ENCODE measurements at regions not wholly inside any gene's neighbourhood (a gene's known extent, or its start where the extent isn't known, plus 50 kb on each side); places are given as distances from the start of the nearest gene placed in this dataset.

DNA sequence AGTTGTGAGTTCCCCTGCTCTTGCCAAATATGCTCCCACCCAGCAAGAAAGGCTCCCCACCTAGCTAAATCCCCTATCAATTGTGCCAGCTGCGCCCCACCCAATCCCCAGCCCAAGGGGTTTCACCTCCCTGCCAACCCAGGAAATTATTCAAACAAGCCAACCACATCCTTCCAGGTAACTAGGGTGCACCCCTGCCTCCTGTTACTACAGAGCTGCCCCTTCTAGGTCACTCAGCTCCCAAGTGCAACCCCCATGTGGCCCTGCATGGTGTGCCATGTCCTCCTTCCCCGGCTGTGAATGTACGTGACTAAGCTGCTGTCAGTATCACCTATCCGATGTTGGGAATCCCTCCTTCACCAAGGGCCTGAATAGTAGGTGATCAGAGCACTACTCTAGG is 91.2 kb upstream of the LDAH start:
- DNase-seq (ENCODE audit: low read depth in 2 of 2) = no peak

DNA sequence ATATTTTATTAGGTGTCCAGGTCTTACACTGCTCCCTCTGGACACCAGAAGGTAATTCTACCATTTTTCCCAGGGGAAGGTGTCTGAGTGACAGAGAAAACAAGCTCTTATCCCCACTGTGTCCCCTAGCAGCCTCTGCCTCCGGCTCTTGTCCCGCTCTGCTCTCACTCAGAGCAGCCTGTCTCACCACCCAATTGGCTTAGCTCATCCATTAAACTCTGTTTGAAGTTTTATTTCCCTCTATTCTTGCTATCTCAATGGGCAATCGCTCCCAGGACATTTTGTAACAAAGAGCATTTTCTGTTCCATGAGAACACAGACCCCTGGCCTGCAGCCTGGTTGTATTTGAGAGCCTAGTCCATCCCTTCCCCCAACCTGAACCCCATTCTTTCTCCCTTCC is 90.6 kb upstream of the LDAH start:
- no peak for DNase-seq (ENCODE audit: low read depth in 2 of 2)

DNA sequence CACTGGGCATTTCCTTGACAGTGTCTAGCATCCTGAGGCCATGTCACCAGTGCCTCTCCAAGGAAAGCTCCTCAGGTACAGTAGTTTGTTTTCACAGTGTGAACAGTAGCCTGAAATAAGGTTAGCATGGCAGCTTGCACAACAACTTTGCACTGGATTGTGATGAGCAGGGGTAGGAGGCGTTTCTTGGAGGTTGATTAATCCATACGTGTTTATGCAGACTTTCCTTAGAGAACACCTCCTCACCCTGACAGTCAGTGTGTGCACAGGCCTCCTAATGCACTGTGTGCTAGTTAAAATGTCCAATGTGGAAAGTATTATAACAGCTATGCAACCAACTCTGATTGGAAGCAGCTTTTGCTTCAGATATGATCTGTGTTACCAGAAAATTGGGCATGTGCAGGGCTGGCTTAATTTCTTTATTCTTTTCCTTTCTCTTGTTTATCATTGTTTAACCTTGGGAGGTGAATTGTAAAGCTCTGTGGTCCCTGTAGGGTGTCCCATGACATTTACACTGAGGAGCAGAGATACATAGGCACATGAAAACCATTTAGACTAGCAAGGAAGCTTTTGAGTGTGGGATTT is 77.2 kb upstream of the LDAH start:
- DNase-seq (ENCODE audit: low read depth in 2 of 2) = no peak

DNA sequence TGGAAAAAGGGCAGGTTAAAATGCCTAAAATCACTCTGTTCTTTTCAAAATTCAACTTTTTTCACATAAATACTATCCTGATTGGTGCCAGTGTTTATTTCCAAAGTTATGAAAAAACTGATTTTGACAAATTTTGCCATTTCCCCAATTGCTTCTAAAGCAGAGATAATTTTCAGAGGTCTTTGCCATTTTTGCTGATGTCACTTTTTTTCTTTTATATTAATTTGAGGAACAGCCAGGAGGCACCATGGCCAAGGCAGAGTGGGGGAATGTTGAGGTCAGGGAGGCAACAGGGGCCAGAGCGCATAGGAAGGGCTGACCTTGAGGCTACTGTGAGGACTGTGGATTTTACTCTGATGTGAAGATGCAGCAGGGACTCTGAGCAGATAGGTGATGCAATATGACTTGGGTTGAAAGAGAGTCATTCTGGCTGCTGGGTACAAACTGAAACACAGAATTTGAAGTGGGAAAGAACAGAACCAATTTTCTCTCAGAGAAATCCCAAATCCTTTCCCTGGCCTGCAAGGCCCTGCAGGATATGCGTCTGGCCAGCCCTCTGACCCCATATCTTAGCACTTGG is 75.1 kb upstream of the LDAH start:
- no peak for DNase-seq (ENCODE audit: low read depth in 2 of 2)

DNA sequence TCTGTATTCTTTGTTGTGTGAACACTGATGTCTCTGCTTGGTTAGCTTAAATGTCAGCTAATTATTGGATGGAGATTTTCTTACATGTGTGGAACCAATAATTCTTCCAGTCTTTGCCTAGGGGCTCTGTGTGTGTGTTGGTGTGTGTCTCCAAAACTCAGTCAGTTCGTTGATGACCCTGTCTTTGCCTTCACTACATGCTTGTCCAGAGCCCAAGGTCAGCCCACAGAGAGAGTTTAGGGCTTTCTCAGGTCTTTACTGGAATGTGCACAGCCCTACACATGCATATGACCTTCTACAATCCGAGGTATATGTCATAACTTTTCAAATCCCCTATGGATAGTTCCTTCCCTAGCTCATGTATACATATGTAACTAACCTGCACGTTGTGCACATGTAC is 74.1 kb upstream of the LDAH start:
- no peak for DNase-seq (ENCODE audit: low read depth in 2 of 2)

DNA sequence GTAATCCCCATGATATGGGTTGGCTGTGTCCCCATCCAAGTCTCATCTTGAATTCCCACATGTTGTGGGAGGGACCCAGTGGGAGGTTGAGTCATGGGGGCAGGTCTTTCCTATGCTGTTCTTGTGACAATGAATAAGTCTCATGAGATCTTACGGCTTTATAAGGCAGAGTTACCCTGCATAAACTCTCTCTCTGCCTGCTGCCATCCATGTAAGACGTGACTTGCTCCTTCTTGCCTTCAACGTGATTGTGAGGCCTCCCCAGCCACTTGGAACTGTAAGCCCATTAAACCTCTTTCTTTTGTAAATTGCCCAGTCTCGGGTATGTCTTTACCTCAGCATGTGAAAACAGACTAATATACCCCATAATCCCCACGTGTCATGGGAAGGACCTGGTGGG is 61.9 kb upstream of the LDAH start:
- DNase-seq (ENCODE audit: low read depth in 2 of 2) = no peak

DNA sequence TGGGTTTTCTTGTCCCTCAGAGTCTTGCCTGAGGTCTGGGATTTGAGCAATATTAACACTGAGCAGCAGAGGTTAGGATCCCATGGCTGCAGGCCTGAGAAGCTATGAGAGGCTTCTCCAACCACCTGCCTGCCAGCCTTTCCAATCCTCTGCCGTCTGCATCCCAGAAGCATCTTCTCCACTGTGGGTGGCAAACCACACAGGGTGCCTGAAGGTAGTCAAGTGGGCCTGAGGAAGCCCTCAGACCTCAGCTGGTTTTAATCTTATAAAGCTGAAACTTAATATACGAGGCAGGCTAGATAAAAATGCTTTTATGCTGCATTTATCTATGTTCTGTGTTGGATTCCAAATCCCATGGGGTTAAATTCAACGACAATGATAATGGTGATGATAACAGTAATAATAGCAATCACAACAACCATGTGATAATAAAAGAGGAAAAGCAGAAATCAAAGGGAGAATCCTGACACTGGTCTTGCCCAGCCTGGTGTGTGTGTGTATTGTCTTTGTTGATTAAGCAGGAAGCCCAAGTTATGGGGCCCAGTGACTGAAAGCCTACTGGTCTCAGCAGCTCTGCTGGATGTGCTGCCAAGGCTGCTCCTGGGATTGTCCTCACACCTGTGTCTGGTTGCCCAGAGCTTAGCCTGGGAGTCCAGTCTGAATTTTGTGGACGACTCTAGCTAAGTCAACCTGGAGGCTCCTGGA is 59.7 kb upstream of the LDAH start:
- no peak for DNase-seq (ENCODE audit: low read depth in 2 of 2)

DNA sequence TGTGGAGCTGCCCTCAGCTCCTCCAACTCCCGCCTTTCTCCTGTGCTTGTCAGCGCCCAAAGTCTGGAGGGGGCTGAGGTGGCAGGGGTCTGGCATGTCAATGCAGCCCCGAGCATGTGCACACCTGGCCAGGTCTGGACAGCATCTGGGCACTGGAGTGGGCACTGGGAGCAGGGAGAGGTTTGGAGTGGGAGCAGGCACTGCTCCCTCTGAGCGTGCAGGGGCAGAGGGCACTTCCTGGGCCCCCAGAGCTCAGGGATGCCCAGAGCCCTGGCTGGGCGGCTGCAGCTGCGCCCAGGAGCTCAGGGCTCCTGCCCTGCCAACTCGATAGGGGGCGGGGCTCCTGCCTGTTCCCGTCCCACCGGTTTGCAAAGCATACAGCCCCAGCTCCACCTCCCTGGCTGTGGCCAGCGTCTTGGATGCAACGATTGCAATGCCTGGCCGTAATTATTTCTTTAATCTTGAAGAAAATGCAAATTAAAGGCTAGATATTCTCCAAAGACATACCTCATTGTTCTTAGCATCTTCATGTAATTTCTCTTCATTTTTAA is 57.4 kb upstream of the LDAH start:
- DNase-seq (ENCODE audit: low read depth in 2 of 2) = no peak

DNA sequence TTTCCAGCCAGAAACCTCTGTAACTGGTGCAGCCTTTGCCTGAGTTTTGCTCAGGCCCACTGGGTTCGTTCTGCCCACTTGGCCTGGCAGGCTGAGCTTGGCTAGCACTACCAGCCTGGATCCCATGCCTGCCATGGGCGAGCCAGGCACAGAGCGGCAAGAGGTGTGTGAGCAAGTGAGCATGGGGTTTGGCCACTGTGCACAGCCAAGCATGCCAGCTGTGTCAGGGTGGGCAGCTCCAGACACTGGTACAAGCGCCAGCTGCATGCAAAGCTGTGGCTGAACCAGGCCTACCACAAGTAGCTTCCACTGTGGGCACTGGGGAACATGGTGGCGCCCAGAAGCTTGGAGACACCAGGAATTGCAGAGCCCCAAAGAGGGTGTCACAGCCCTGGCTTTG is 56.3 kb upstream of the LDAH start:
- DNase-seq (ENCODE audit: low read depth in 2 of 2) = no peak

DNA sequence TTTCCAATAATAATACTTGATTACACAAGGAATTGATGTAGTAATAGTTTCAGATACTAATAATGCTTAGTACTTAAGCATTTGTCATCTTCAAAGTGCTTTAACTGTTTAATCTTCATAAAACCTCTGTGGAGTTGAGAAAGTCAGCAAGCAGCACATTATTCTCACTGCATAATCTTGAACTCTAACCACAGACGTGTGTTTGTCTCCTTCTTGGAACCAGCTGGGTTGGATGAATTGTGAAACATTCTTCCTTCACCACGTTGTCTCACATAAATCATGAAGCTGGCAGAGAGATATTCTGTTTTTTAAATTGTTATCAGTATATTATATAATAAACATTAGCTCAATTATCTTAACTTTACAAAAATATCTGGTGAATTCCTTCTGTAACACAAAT is 55.1 kb upstream of the LDAH start:
- no peak for DNase-seq (ENCODE audit: low read depth in 2 of 2)

Data from dermis microvascular lymphatic vessel endothelial cell (primary cell).